GM19328 (cell line): ENCODE measurements at regions not wholly inside any gene's neighbourhood (a gene's known extent, or its start where the extent isn't known, plus 50 kb on each side); places are given as distances from the start of the nearest gene placed in this dataset.

Experiments
- ATAC-seq: cut with Tn5 transposase; IDR thresholded peaks from one replicate; pipeline ENCODE4 v1.9.1; 2021; ENCODE audit warnings: mild to moderate bottlenecking, moderate library complexity; ENCODE audit not compliant: unreplicated experiment

DNA sequence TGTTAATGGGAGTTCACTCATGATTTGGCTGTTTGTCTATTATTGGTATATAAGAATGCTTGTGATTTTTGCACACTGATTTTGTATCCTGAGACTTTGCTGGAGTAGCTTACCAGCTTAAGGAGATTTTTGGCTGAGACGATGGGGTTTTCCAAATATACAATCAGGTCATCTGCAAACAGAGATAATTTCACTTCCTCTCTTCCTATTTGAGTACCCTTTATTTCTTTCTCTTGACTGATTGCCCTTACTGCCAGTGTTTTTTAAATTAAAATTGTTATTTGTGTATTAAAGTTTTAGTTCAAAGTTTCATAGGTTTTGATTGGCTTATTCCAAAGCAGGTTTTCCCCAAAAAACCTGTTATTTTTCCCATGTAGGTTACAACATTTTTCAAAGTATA, 390.5 kb upstream of the RBMS3 start:
- ATAC-seq: no peak

DNA sequence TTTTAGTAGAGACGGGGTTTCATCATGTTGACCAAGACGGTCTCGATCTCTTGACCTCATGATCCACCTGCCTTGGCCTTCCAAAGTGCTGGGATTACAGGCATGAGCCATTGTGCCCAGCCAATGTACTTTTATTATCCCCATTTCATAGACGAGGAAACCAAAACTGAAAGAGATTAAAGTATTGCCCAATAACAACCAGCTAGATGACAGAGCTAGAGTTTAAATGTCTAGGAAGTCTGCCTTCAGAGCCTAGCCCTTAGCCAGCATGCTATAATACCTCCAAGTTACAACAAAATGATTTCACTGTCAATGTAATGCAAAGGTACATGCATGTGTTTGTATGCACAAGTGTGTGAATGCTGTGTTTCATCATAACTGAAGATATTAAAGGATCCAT, 389.4 kb upstream of the RBMS3 start:
- ATAC-seq: no peak

DNA sequence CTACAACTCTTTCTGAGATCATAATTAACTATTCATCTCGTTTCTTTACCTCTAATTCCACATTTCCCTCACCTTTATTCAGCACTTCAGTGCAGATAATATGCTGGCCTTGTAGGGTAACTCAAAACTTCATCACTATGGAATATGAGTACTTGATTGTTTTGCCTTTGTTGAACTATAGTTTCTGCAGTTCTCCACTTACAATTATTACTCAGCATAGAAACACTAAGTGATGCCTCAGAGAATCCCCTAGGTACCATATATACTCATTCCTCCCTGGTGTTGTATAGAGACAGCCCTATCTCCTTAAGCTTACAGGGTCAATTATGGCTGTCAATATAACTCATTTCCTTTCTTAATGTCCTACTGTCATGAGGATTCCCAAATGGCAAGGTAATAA, 380.6 kb upstream of the RBMS3 start:
- ATAC-seq: no peak

DNA sequence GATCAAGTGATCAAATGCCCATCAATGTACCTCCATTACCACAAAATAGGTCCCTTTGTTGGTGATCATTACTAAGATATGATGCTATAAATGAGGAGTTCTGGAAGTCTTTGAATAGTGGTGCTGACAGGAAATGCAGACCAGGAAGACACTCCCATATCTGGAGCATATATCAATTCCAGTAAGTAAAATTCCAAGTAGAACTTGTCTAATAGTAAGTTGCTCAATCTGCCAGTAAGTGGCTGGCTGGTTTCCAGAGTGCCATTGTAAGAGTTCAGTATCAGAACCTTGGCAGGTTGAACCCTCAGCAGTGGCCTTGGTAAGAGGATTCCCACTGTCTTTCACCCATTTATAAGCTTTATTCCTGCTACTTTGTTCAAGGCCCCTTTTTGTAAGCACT, 379.9 kb upstream of the RBMS3 start:
- ATAC-seq: no peak

DNA sequence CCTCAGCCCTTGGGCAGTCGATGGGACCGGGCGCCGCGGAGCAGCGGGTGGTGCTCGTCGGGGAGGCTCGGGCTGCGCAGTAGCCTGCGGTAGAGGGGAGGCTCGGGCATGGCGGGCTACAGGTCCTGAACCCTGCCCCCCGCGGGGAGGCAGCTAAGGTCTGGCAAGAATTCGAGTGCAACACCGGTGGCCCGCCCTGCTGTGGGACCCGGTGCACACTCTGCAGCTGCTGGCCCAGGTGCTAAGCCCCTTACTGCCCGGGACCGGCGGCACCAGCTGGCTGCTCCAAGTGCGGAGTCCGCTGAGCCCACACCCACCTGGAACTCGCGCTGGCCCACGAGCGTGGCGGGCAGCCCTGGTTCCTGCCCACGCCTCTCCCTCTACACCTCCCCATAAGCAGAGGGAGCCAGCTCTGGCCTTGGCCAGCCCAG, 377.7 kb upstream of the RBMS3 start:
- no peak for ATAC-seq

DNA sequence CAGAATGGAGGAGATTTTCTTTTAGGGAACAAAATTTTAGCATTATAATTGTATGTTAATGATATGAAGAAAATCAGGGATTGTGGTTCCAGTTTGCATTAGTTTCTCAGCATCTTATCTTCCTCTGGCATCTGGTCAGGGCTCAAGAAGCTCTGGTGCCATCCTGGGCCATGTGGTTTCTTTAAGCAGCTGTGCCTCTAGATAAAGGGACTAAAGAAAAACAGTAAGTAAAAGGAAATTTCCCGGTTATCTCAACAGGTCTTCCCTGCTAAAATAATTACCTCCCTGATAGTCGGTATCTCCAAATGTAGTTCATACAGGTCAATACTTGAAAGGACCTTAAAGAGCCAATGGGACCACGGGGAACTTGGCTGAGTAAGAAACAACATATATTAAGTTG, 375.1 kb upstream of the RBMS3 start:
- ATAC-seq: no peak

DNA sequence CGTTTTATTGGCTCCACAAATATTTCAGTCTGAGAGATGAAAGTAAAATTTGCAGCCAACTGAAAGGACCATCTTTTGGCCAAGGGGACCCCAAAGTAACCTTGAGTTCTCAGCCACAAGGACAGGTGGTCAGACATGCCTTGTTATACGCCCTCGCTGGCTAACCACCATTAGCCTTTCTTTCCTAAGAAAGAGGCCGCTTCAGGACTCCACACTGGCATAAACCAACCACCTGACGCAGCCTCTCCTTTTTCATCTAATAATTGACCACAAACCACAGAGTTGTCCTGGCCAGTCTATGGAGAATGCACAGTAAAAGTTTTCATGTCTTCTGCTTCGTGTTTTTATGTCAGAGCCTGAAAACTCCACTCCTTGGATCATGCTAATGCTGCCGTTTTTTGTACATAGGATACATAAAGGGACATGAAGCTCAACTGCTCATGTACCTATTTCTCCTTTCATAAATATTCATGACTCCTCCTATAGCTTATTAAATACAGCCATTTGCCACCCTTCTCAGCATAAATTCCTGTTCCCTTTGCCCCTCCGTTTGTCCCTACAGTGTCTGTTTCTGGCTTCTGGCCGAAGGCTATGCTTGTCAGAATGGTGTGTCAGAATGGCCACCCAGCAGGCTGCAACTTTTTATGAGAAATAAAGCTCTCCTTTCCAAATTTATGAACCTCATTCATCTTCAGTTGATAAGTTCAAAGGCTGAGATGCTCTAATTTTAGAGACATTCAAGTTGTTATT, 374.1 kb upstream of the RBMS3 start:
- ATAC-seq: no peak

DNA sequence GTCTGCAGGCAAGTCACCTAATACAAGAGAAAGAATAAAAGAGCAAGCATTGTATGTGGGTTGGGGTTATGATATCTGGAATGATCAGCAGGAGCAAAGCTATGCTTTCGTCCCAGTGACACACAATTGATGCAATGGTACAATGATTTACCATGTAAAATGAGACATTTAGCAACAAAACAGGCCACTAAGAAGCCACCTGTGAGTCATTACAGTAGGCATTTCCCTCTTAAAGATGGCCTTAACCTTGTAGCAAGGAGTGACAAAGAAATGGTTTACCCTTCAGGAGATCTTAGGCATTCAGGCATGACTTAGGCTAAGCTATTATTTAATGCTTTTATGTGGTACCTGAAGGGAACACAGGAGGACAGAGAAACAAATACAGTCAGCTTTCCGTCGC, 373.3 kb upstream of the RBMS3 start:
- ATAC-seq: no peak

DNA sequence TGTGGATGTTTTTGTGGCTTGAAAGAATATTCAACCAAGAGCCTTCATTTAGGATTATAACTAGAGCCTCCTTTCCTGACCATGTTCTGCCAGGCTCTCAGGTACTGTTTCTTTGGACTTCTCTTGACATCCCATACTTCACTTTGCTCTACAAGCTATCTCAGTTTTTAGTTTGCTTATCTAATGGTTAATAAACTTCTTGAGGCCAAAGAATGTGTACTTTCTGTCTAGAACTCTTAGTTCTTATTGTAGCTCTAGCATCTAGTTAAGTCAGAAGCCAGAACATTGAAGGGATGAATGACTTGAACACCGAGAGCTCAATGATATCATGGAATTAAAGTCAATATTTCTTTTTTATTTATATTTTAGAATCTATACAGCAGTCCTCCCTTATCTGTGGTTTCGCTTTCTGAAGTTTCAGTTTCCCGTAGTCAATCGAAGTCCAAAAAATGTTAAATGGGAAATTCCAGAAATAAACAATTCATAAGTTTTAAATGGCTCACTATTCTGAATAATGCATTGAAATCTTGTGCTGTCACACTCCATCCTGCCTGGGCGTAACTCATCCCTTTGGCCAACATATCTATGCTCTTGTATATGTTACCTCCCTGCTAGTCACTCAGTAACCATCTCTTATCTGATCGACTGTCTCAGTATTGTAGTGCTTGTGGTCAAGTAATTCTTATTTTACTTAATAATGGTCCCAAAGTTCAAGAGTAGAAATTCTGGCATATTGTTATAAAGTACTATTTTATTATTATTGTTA, 368.6 kb upstream of the RBMS3 start:
- no peak for ATAC-seq

DNA sequence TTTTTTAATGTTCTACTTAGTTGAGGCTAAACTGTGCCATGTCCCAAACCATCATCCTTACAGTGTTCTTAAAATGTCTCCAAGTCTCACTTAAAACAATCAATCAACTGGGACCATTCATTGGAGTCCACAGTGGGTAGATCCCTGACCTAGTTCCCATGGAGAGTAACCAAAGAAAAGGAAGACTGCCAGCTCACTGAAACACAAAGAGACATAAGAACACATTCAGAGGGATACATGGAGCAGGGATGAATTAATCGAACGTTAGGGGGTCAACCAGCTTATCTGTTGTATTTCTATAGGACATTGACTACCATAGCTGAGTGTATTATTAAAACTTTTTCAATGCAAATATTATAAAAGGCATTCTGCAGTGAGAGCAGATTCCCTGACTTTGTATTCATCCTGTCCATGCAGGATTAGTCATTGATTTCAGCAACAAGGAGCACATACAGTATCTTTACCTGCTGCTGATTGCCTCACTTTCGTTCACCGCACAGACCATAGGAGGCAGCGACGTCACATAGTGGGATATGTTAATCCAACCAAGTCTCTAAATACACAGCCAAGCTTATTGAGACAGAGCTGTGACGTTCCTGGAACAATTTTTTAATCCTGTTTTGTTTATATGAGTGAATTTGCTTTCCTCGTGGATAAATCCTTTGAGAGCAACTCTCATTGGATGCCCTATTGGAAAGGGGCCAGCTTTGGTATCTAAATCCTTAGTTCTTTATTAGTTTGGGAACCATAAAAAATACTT, 364.9 kb upstream of the RBMS3 start:
- ATAC-seq: no peak

DNA sequence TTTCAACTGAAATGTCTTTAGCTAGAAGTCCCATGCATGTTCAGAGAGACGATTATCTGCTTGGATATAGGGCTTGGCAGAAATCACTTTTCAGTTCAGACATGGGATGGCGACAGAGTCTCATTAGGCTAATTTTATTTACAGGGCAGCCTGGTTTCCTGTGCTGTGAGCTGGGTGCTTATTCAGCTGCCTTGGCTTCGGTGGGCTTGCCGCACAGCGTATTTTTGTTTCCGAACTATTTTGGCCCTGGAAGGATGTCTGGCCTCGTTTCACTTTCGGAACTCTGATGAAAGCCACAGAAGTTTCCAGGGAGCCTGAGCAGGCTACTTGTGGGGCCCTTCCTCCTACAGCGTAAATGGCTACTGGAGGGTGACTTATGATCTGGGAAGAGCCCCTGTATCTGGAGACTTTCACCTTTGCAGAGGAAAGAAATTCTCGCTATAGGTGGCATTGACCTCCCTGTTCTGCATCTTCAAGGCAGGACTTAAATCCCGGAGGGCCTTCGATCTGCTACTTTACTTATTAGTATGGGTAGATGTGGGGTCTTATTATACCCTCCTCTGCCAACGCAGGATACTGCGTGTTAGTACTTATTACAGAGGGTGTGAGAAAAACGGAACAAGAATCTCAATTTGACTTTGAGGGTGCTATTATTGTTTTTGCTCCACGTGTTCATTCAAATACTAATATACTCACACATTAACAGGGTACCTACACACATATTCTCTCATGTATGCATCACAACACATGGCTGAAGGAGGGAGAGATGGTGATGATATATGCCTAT, 364.0 kb upstream of the RBMS3 start:
- peak; percentile 79 for ATAC-seq

DNA sequence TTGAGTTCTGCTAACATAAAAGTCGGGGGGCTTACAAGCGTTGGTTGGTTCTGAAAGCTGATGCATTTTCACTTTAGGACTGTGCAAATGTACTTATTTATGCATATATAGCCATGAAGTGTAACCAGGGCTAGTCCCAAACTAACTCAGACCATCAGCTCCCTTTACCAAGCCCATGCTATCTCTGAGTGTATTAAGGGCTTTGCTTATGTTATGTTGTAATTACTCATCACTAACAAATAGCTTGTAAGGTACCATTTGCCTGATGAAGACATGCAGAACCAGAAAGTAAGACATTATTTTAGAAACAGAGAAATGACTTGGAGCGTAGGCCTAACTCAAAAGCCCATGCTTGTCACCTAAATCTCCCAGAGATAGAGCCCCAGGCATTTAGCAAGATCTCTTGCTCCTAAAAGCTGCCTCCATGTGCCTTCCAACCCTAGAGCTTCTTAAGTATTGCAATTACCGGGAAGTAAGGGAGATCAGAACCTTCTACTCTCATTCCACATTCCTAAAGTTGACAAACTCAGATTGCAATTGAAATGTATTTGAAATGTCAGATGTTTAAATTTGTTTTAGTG, 362.9 kb upstream of the RBMS3 start:
- ATAC-seq: no peak

DNA sequence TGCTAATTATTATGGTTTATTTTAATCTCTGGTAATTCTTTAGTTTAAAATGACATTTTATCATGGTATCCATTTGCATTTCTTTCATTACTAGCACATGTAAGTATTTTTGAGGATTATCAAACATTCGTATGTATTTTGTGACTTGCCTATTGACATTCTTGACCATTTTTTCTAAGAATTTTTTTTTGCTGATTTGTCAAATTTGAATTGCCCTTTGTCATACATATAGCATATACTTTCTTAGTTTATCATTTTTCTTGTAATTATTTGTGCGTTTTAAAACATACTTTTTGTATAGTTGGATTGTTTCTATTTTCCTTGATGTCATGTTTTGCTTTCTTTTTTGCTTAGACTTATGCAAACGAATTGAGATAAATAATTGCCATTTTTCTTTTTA, 358.5 kb upstream of the RBMS3 start:
- no peak for ATAC-seq

DNA sequence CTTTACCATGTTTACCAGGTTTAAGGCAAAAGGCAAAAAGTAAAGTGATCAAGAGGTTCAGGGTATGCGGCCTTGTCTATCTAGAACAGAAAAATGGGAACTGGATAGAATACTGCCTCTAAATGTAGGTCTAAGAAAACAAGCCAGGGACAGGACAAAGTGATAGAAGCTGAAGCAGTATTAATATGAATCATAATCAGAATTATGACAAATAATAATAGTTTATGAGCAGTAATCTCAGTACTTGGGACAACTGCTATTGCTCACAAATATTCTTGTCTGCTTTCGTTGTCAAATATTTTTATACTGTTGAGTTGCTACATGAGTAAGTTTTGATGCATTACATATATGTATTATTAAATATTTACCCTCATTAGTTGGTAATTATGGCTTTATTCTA, 356.9 kb upstream of the RBMS3 start:
- ATAC-seq: no peak

DNA sequence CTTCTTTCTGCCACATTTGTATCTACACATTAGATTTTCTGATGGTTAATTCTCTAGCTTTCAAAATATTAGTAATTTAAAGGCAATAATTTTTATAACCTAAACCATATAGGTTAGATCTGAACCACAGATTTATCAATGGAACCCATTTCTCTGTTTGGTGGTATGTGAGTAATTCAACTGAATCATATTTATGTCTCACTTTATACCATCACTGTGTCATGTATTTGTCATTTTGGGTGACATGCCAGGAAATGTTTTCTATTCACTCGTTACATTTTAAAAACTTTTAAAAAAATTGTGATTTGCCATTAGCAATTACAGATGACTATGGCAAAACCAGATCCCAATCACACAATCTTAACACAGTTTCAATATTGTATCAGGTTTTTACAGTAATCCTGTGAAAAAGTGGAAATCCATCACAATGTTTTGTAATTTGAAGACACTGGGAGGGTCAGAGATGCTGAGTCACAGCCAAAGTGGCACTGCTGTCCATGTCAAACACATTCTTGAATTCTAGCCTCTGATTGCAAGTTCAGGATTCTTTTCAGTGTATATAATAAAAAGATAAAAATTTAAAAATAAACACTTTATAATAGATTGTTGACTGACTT, 356.0 kb upstream of the RBMS3 start:
- ATAC-seq: no peak

DNA sequence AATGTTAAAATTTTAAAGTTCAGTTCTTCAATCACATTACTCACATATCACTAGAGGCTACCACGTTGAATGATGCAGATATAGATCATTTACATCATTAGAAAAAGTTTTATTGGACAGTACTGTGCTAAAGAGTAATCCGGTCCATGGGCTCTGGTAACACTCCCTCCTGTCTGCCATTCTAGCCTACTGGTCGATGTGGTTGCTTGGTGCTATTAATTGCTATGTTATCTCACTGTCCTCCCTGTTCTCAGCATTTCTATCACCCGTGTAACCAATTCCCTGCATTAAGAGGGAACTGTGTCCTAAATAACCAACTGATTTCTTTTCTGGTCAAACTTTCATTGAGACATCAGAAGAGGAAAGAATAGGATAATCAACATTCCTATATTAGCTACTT, 347.5 kb upstream of the RBMS3 start:
- no peak for ATAC-seq

DNA sequence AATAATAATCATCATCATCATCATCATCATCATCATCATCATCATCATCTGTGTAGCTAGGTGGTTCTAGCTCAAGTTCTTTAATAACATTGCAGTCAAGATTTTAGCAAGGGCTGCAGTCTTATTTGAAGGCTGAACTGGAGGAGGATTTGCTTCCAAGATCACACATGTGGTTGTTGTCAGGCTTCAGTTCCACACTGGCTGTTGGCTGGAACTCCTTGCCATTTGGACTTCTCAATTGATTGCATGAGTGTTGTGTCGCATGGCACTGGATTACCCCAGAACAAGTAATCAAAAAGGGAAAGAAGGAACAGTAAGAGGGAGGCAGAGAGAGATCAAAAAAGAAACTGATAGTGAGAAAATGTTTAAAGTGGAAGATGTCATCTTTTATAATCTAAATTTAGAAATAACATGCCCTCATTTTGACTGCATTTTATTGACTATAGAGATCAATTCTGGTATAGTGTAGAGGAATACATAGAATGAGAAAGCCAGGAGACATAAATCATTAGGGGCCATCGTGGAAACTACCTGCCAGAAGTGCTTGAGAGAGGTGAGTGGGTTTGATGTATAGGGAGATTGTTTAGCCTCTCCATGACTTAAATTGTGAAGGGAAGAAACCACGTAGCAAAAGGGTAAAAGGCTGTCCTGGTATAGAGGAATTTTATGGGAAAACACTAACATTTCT, 346.6 kb upstream of the RBMS3 start:
- ATAC-seq: no peak

DNA sequence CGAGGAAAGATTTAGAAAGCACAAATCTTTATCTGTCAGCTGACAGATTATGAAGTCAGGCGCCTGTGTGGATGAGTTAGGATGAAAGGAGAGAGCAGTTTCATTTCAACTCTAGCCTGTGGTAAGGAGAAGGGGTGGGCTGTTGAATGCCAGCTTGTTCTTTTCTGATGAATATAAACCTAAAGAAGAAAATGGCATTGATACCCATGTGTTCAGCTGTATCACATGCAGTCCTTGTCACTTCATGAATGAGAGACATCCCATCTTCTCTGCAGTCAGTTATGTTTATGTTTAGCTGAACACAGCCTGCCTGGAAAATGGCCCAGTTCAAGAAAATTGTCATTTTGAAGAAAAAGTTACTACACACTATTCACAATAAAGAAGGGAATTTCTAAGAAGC, 345.7 kb upstream of the RBMS3 start:
- no peak for ATAC-seq

DNA sequence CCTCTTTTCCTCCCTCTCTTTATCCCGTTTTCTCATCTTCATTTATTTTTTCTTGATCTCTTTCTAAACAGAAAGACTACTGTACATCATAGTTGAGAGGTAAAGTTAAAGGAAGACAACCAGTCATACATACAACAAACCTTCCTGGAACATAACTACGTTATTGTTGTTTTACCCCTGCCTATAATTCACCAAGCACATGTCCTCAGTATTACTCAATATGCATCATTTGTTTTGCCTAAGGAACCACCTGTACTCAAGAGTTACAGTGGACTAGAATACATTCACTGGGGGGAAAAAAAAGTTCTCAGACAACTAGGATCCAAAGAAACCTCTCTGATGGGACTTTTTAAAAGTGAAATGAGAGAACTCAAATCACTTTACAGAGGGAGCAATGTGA, 344.7 kb upstream of the RBMS3 start:
- ATAC-seq: no peak

DNA sequence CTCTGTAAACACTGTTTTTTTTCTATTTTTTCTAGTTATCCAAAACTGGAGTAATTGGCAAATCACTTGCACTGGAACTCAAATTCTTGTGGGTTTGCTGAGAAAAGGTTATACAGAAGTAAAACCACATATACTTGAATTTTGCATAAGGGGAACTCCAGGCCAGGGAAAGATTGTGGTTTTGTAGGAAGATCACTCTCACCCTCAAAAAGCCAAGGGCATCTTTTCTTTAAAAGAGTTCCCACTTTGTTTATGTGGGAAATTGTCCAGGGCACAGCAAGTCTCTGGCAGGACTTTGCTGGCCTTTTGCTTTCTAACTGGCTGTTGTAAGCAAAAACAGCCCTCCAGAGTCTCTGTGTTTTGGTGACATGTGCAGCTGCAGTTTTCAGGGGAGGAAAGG, 340.3 kb upstream of the RBMS3 start:
- ATAC-seq: peak; percentile 77
